ENCODE measurements at regions not wholly inside any gene's neighbourhood (a gene's known extent, or its start where the extent isn't known, plus 50 kb on each side); places are given as distances from the start of the nearest gene placed in this dataset.

- no peak for ATAC-seq
- TF ChIP-seq SREBF2 (IDR thresholded peaks at IDR 0.05) = no peak
- TF ChIP-seq, protein P1, sequence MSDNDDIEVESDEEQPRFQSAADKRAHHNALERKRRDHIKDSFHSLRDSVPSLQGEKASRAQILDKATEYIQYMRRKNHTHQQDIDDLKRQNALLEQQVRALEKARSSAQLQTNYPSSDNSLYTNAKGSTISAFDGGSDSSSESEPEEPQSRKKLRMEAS (IDR thresholded peaks at IDR 0.05) = no peak
- TF ChIP-seq HOXB13 (CRISPR knock-in tag; IDR thresholded peaks at IDR 0.05; ENCODE audit: low read depth) = no peak
- no peak for TF ChIP-seq FOSL2 (IDR thresholded peaks at IDR 0.05)
- TF ChIP-seq FOSL2 (CRISPR knock-in tag; IDR thresholded peaks at IDR 0.05) = no peak
- no peak for TF ChIP-seq NPAS2 (CRISPR knock-in tag; IDR thresholded peaks at IDR 0.05; ENCODE audit: borderline replicate concordance)
- TF ChIP-seq, protein P2, sequence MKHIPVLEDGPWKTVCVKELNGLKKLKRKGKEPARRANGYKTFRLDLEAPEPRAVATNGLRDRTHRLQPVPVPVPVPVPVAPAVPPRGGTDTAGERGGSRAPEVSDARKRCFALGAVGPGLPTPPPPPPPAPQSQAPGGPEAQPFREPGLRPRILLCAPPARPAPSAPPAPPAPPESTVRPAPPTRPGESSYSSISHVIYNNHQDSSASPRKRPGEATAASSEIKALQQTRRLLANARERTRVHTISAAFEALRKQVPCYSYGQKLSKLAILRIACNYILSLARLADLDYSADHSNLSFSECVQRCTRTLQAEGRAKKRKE (CRISPR knock-in tag; IDR thresholded peaks at IDR 0.05; ENCODE audit: low read depth) = no peak
- TF ChIP-seq FOXS1 (CRISPR knock-in tag; IDR thresholded peaks at IDR 0.05) = no peak
- TF ChIP-seq, protein P3, sequence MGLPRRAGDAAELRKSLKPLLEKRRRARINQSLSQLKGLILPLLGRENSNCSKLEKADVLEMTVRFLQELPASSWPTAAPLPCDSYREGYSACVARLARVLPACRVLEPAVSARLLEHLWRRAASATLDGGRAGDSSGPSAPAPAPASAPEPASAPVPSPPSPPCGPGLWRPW (IDR thresholded peaks at IDR 0.05) = no peak
- TF ChIP-seq, protein P4, sequence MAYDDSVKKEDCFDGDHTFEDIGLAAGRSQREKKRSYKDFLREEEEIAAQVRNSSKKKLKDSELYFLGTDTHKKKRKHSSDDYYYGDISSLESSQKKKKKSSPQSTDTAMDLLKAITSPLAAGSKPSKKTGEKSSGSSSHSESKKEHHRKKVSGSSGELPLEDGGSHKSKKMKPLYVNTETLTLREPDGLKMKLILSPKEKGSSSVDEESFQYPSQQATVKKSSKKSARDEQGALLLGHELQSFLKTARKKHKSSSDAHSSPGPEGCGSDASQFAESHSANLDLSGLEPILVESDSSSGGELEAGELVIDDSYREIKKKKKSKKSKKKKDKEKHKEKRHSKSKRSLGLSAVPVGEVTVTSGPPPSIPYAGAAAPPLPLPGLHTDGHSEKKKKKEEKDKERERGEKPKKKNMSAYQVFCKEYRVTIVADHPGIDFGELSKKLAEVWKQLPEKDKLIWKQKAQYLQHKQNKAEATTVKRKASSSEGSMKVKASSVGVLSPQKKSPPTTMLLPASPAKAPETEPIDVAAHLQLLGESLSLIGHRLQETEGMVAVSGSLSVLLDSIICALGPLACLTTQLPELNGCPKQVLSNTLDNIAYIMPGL (CRISPR knock-in tag; IDR thresholded peaks at IDR 0.05; ENCODE audit: borderline replicate concordance) = no peak
- no peak for TF ChIP-seq SMC3 (IDR thresholded peaks at IDR 0.05)
- no peak for TF ChIP-seq POLR2AphosphoS2 (conservative IDR thresholded peaks at IDR 0.05; ENCODE audit: low read length)
- TF ChIP-seq MAZ (IDR thresholded peaks at IDR 0.05; ENCODE audit: borderline replicate concordance, low read depth, low read length) = no peak
- TF ChIP-seq CTCF (IDR thresholded peaks at IDR 0.05) = no peak
- TF ChIP-seq TFCP2L1 (CRISPR knock-in tag; IDR thresholded peaks at IDR 0.05) = no peak
- TF ChIP-seq ZSCAN20 (CRISPR knock-in tag; IDR thresholded peaks at IDR 0.05) = no peak
- TF ChIP-seq MAFK (IDR thresholded peaks at IDR 0.05; ENCODE audit: partially characterized antibody) = no peak
- no peak for TF ChIP-seq PBX3 (IDR thresholded peaks at IDR 0.05)
- no peak for TF ChIP-seq HOXB5 (CRISPR knock-in tag; IDR thresholded peaks at IDR 0.05)
- TF ChIP-seq EHF (CRISPR knock-in tag; IDR thresholded peaks at IDR 0.05) = no peak
- 1% methylated on average over 4 of the region's 4 CpGs for WGBS (ENCODE audit: missing lambda C conversion rate)
- Histone ChIP-seq H3K4me1 (no peaks in the 10 kb centered on the region), H3K27ac (no peak overlapping the region), H3K4me2 (no peak overlapping the region), H3K4me3 (no peak overlapping the region), H3K9me3 (no peaks in the 10 kb centered on the region)
- no peak for FAIRE-seq
- no peak for DNase-seq (ENCODE audit: low read depth in 1 of 2, low spot score in 1 of 2)
- ChIA-PET POLR2A (no interaction called here), CTCF (no interaction called here)
Observed at GRCh38 chr3:6448011-6448410, 412.9 kb upstream of the GRM7 start.

- Histone ChIP-seq H3K4me1 (no peaks in the 10 kb centered on the region), H3K9me3 (no peaks in the 10 kb centered on the region), H3K4me2 (no peak overlapping the region), H3K4me3 (no peak overlapping the region), H3K27ac (no peak overlapping the region)
- FAIRE-seq (no peak), DNase-seq (ENCODE audit: low read depth in 1 of 2, low spot score in 1 of 2) (no peak), ATAC-seq (no peak)
- 7% methylated on average over 3 of the region's 3 CpGs for WGBS (ENCODE audit: missing lambda C conversion rate)
- ChIA-PET CTCF (interaction anchor here (1.0 kb wide), 1 partner anchor 9 kb away, joined by 3 read pairs; no protein-coding TSS in a partner anchor), POLR2A (no interaction called here)
- TF ChIP-seq ZNF302 (CRISPR knock-in tag; IDR thresholded peaks at IDR 0.05) (no peak), JUNB (IDR thresholded peaks at IDR 0.05) (no peak), NR3C1 (IDR thresholded peaks at IDR 0.05) (no peak), EHMT2 (IDR thresholded peaks at IDR 0.05; ENCODE audit: low read depth) (no peak), RARB (CRISPR knock-in tag; IDR thresholded peaks at IDR 0.05) (no peak), HOXB13 (CRISPR knock-in tag; IDR thresholded peaks at IDR 0.05; ENCODE audit: low read depth) (no peak), KDM1A (IDR thresholded peaks at IDR 0.05; ENCODE audit: low read depth) (no peak), RAD21 (conservative IDR thresholded peaks at IDR 0.05 in 1 of 2, IDR thresholded peaks at IDR 0.05 in 1 of 2) (no peak)
Observed at GRCh38 chr3:6449099-6449498, 411.8 kb upstream of the GRM7 start.

All from A549 (cell line).